Peyer's patch (tissue), 4 donors: ENCODE measurements at regions not wholly inside any gene's neighbourhood (a gene's known extent, or its start where the extent isn't known, plus 50 kb on each side); places are given as distances from the start of the nearest gene placed in this dataset.

Source experiments
- DNase-seq, 3 donors: peaks; one replicate each; pipeline ENCODE4 v3.0.0-alpha.2; 2017 to 2019
- H3K27ac ChIP-seq, 4 donors: fragments of 200-600 bp; sonication (generic); one replicate each; pipeline ENCODE4 v1.5.1; 2016 to 2019
- H3K27me3 ChIP-seq, 2 donors: fragments of 200-600 bp; sonication (generic); one replicate each; pipeline ENCODE4 v1.5.1; 2019
- H3K36me3 ChIP-seq, 3 donors: fragments of 200-600 bp; sonication (generic); one replicate each; pipeline ENCODE4 v1.5.1; 2016 to 2019
- H3K4me1 ChIP-seq, 4 donors: fragments of 200-600 bp; sonication (generic); one replicate each; pipeline ENCODE4 v1.5.1; 2016 to 2019
- H3K4me3 ChIP-seq, 4 donors: fragments of 200-600 bp; sonication (generic); 1 replicate in 3 of 4; 2 replicates in 1 of 4; pipeline ENCODE4 v1.5.1; 2016 to 2019; ENCODE audit warnings: mild to moderate bottlenecking in 1 of 4
- H3K9me3 ChIP-seq, 4 donors: fragments of 200-600 bp; sonication (generic); one replicate each; pipeline ENCODE4 v1.5.1; 2016 to 2019; ENCODE audit warnings: mild to moderate bottlenecking in 1 of 4
- POLR2A ChIP-seq, 2 donors: fragments of 450-650 bp; IDR thresholded peaks; one replicate each; pipeline ENCODE4 v1.5.1; 2017; ENCODE audit warnings: antibody characterized with exemption in 2 of 2, mild to moderate bottlenecking in 2 of 2, moderate library complexity in 2 of 2
- TF ChIP-seq, protein P1 (sequence below), 6 experiments: fragments of 450-650 bp in 4 of 6; fragments of 200-600 bp in 2 of 6; sonication (generic) in 1 of 6; IDR thresholded peaks; one replicate each; pipeline ENCODE4 v1.5.1; 2017 to 2019; ENCODE audit warnings: antibody characterized with exemption in 6 of 6, mild to moderate bottlenecking in 3 of 6, moderate library complexity in 1 of 6

- Histone ChIP-seq H3K27me3 (no peaks in the 10 kb centered on the region), H3K9me3 (no peaks in the 10 kb centered on the region), H3K27ac (no peak overlapping the region), H3K4me3 (no peak overlapping the region), H3K36me3 (no peaks in the 10 kb centered on the region), H3K4me1 (no peaks in the 10 kb centered on the region)
- TF ChIP-seq, protein P1, sequence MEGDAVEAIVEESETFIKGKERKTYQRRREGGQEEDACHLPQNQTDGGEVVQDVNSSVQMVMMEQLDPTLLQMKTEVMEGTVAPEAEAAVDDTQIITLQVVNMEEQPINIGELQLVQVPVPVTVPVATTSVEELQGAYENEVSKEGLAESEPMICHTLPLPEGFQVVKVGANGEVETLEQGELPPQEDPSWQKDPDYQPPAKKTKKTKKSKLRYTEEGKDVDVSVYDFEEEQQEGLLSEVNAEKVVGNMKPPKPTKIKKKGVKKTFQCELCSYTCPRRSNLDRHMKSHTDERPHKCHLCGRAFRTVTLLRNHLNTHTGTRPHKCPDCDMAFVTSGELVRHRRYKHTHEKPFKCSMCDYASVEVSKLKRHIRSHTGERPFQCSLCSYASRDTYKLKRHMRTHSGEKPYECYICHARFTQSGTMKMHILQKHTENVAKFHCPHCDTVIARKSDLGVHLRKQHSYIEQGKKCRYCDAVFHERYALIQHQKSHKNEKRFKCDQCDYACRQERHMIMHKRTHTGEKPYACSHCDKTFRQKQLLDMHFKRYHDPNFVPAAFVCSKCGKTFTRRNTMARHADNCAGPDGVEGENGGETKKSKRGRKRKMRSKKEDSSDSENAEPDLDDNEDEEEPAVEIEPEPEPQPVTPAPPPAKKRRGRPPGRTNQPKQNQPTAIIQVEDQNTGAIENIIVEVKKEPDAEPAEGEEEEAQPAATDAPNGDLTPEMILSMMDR (IDR thresholded peaks at IDR 0.05): no peak
- TF ChIP-seq POLR2A (IDR thresholded peaks at IDR 0.05): no peak
- no peak for DNase-seq
Observed at GRCh38 chr14:62158779-62159178, 396.6 kb downstream of the SNAPC1 start.

DNA sequence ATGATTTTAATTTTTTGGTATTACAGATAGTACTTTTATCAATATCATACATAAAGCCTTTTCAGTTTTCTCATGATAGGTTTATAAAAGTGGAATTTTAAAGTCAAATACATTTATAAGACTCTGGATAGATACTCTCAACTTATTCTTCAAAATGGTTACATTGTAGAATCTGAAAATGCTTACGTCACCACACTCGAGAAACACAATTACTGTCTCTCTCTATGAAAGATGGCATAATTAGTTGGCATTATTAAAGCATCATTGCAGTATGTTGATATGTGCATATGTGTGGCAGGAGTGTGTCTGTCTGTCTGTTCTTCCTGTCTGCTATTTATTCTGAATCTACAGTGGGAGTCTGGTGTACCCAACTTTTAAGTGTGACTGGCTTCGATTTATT lies 397.1 kb downstream of the SNAPC1 start:
- Histone ChIP-seq H3K27me3 (no peaks in the 10 kb centered on the region), H3K9me3 (no peaks in the 10 kb centered on the region), H3K4me3 (no peak overlapping the region), H3K36me3 (no peaks in the 10 kb centered on the region), H3K27ac (no peak overlapping the region), H3K4me1 (no peaks in the 10 kb centered on the region)
- TF ChIP-seq POLR2A (IDR thresholded peaks at IDR 0.05): no peak
- TF ChIP-seq, protein P1 (IDR thresholded peaks at IDR 0.05): no peak
- DNase-seq: no peak

GRCh38 chr14:62162998-62163589 lies 400.9 kb downstream of the SNAPC1 start:
- Histone ChIP-seq H3K4me3 (no peak overlapping the region), H3K9me3 (no peaks in the 10 kb centered on the region), H3K36me3 (no peaks in the 10 kb centered on the region), H3K27me3 (no peaks in the 10 kb centered on the region), H3K27ac (no peak overlapping the region), H3K4me1 (no peaks in the 10 kb centered on the region)
- DNase-seq: no peak
- TF ChIP-seq POLR2A (IDR thresholded peaks at IDR 0.05): no peak
- TF ChIP-seq, protein P1 (IDR thresholded peaks at IDR 0.05): peak in 5 of 6 experiments; percentile 21 to 62 (median 53)

GRCh38 chr14:62168564-62169155 lies 406.4 kb downstream of the SNAPC1 start:
- Histone ChIP-seq H3K27me3 (no peaks in the 10 kb centered on the region), H3K9me3 (no peaks in the 10 kb centered on the region), H3K4me3 (no peak overlapping the region), H3K36me3 (no peaks in the 10 kb centered on the region), H3K4me1 (no peaks in the 10 kb centered on the region), H3K27ac (no peak overlapping the region)
- no peak for DNase-seq
- no peak for TF ChIP-seq POLR2A (IDR thresholded peaks at IDR 0.05)
- TF ChIP-seq, protein P1 (IDR thresholded peaks at IDR 0.05): no peak

- no peaks in the 10 kb centered on the region for H3K9me3 ChIP-seq
- no peak overlapping the region for H3K27ac ChIP-seq
- H3K4me3 ChIP-seq: no peak overlapping the region
- peak in 1 of 3 donors; percentile 65 for DNase-seq
- no peaks in the 10 kb centered on the region for H3K27me3 ChIP-seq
- no peaks in the 10 kb centered on the region for H3K36me3 ChIP-seq
- H3K4me1 ChIP-seq: no peaks in the 10 kb centered on the region
- TF ChIP-seq, protein P1 (IDR thresholded peaks at IDR 0.05): peak in 4 of 6 experiments; percentile 31 to 58 (median 54)
- TF ChIP-seq POLR2A (IDR thresholded peaks at IDR 0.05): no peak
Observed at GRCh38 chr14:62179367-62180018, 417.3 kb downstream of the SNAPC1 start.
